ENCODE measurements at regions not wholly inside any gene's neighbourhood (a gene's known extent, or its start where the extent isn't known, plus 50 kb on each side); places are given as distances from the start of the nearest gene placed in this dataset.

DNA sequence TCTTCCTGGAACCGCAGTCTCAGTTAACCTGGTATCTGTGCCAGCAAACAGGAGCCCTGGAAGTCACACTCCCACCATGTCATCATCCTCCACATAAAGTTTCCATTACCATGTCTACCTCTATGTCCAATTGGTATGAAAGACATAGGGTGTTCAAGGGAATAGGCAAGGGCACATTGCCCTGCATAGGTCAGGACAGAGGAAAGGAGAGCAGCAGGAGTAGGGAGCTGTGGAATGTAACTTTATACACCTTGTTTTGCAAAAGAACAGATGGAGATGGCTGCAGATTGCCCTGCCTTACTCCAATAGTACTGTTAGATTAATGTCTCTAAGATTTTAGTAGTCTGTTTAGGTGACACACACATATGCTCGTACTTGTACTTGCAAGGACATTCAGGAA, 1056.4 kb downstream of the NTRK3 start:
- TF ChIP-seq POLR2AphosphoS5 (IDR thresholded peaks at IDR 0.05; ENCODE audit: low read depth, low read length) (no peak), POLR2A (IDR thresholded peaks at IDR 0.05; ENCODE audit: low read depth, low read length) (no peak), POU2F2 (IDR thresholded peaks at IDR 0.05; ENCODE audit: low read depth, low read length) (no peak)
